ENCODE measurements at regions not wholly inside any gene's neighbourhood (a gene's known extent, or its start where the extent isn't known, plus 50 kb on each side); places are given as distances from the start of the nearest gene placed in this dataset.
A peak's percentile ranks its signal among the peaks of the same experiment; 100 is the strongest.

DNA sequence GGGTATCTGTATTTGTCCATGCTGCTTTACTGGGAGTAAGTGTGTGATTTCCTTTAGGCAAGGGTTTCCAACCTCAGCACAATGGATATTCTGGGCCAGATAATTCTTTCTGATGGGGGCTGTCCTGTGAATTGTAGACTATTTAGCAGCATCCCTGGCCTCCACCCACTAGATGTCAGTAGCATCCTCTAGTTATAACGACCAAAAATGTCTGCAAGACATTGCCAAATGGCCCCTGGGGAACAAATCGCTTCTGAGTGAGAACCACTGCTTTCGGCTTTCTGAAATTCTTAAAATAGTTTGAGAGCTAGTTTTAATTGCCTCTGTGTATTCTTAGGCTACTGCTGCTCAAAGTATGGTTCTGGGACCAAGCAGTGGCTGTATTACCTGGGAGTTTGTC lies 81.2 kb upstream of the GPM6B start:
- Histone ChIP-seq H3K4me3 (ENCODE audit: low read depth, low read length) (no peak overlapping the region), H3K36me3 (ENCODE audit: control insufficient read depth in 2 of 2, insufficient read depth in 1 of 2, low read length in 2 of 2) (no peaks in the 10 kb centered on the region), H3K4me1 (ENCODE audit: control insufficient read depth, insufficient read depth, low read length) (no peaks in the 10 kb centered on the region), H3K27ac (ENCODE audit: extremely low read depth, low read depth, low read length) (no peak overlapping the region), H3K9me3 (ENCODE audit: control insufficient read depth, insufficient read depth, low read depth, low read length) (no peaks in the 10 kb centered on the region)
- POLR2A ChIA-PET = no interaction called here
- TF ChIP-seq ZNF174 (tag by site-specific recombination; IDR thresholded peaks at IDR 0.05) (no peak), ZNF654 (tag by site-specific recombination; IDR thresholded peaks at IDR 0.05; ENCODE audit: low read depth) (peak; percentile 31)
- CTCF ChIA-PET = interaction anchor here (0.6 to 2.0 kb wide), 8 partner anchors 9 to 198 kb away, joined by 3 to 6 read pairs (median 4); no protein-coding TSS in a partner anchor

GRCh38 chrX:13897566-13897965 lies 80.7 kb upstream of the GPM6B start:
- Histone ChIP-seq H3K36me3 (ENCODE audit: control insufficient read depth in 2 of 2, insufficient read depth in 1 of 2, low read length in 2 of 2) (no peaks in the 10 kb centered on the region), H3K27ac (ENCODE audit: extremely low read depth, low read depth, low read length) (no peak overlapping the region), H3K4me3 (ENCODE audit: low read depth, low read length) (no peak overlapping the region), H3K9me3 (ENCODE audit: control insufficient read depth, insufficient read depth, low read depth, low read length) (no peaks in the 10 kb centered on the region), H3K4me1 (ENCODE audit: control insufficient read depth, insufficient read depth, low read length) (no peaks in the 10 kb centered on the region)
- TF ChIP-seq ZNF132 (tag by site-specific recombination; IDR thresholded peaks at IDR 0.05; ENCODE audit: borderline replicate concordance) = no peak
- TF ChIP-seq, protein P1, sequence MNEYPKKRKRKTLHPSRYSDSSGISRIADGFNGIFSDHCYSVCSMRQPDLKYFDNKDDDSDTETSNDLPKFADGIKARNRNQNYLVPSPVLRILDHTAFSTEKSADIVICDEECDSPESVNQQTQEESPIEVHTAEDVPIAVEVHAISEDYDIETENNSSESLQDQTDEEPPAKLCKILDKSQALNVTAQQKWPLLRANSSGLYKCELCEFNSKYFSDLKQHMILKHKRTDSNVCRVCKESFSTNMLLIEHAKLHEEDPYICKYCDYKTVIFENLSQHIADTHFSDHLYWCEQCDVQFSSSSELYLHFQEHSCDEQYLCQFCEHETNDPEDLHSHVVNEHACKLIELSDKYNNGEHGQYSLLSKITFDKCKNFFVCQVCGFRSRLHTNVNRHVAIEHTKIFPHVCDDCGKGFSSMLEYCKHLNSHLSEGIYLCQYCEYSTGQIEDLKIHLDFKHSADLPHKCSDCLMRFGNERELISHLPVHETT (tag by site-specific recombination; IDR thresholded peaks at IDR 0.05) = no peak
- TF ChIP-seq ZNF391 (tag by site-specific recombination; IDR thresholded peaks at IDR 0.05; ENCODE audit: borderline replicate concordance, low read depth) = no peak
- ChIA-PET CTCF (interaction anchor here (0.6 to 2.0 kb wide), 4 partner anchors 8 to 136 kb away, joined by 4 to 6 read pairs (median 4); no protein-coding TSS in a partner anchor), POLR2A (no interaction called here)

GRCh38 chrX:13894888-13895565 lies 78.1 kb upstream of the GPM6B start:
- no peak for TF ChIP-seq ZBTB11 (tag by site-specific recombination; conservative IDR thresholded peaks at IDR 0.05; ENCODE audit: low read depth)
- no peak for TF ChIP-seq KLF10 (tag by site-specific recombination; IDR thresholded peaks at IDR 0.05)
- no peak for TF ChIP-seq ZNF155 (tag by site-specific recombination; IDR thresholded peaks at IDR 0.05)
- TF ChIP-seq, protein P2, sequence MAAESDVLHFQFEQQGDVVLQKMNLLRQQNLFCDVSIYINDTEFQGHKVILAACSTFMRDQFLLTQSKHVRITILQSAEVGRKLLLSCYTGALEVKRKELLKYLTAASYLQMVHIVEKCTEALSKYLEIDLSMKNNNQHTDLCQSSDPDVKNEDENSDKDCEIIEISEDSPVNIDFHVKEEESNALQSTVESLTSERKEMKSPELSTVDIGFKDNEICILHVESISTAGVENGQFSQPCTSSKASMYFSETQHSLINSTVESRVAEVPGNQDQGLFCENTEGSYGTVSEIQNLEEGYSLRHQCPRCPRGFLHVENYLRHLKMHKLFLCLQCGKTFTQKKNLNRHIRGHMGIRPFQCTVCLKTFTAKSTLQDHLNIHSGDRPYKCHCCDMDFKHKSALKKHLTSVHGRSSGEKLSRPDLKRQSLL (tag by site-specific recombination; IDR thresholded peaks at IDR 0.05) = no peak
- no peak for TF ChIP-seq SP2 (tag by site-specific recombination; IDR thresholded peaks at IDR 0.05)
- no peak for TF ChIP-seq ZNF701 (tag by site-specific recombination; IDR thresholded peaks at IDR 0.05)
- TF ChIP-seq ATF2 (tag by site-specific recombination; IDR thresholded peaks at IDR 0.05; ENCODE audit: low read depth) = peak; percentile 26; the same call in 1 of the 2 replicates
- TF ChIP-seq, protein P3, sequence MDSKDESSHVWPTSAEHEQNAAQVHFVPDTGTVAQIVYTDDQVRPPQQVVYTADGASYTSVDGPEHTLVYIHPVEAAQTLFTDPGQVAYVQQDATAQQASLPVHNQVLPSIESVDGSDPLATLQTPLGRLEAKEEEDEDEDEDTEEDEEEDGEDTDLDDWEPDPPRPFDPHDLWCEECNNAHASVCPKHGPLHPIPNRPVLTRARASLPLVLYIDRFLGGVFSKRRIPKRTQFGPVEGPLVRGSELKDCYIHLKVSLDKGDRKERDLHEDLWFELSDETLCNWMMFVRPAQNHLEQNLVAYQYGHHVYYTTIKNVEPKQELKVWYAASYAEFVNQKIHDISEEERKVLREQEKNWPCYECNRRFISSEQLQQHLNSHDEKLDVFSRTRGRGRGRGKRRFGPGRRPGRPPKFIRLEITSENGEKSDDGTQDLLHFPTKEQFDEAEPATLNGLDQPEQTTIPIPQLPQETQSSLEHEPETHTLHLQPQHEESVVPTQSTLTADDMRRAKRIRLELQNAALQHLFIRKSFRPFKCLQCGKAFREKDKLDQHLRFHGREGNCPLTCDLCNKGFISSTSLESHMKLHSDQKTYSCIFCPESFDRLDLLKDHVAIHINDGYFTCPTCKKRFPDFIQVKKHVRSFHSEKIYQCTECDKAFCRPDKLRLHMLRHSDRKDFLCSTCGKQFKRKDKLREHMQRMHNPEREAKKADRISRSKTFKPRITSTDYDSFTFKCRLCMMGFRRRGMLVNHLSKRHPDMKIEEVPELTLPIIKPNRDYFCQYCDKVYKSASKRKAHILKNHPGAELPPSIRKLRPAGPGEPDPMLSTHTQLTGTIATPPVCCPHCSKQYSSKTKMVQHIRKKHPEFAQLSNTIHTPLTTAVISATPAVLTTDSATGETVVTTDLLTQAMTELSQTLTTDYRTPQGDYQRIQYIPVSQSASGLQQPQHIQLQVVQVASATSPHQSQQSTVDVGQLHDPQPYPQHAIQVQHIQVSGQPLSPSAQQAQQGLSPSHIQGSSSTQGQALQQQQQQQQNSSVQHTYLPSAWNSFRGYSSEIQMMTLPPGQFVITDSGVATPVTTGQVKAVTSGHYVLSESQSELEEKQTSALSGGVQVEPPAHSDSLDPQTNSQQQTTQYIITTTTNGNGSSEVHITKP (tag by site-specific recombination; IDR thresholded peaks at IDR 0.05) = peak; percentile 64
- TF ChIP-seq PRDM6 (tag by site-specific recombination; IDR thresholded peaks at IDR 0.05) = peak; percentile 73
- H3K9me3 ChIP-seq (ENCODE audit: control insufficient read depth, insufficient read depth, low read depth, low read length) = no peaks in the 10 kb centered on the region
- no peak overlapping the region for H3K27ac ChIP-seq (ENCODE audit: extremely low read depth, low read depth, low read length)
- no peaks in the 10 kb centered on the region for H3K36me3 ChIP-seq (ENCODE audit: control insufficient read depth in 2 of 2, insufficient read depth in 1 of 2, low read length in 2 of 2)
- H3K4me3 ChIP-seq (ENCODE audit: low read depth, low read length) = no peak overlapping the region
- ChIA-PET POLR2A (no interaction called here), CTCF (interaction anchor here (0.6 to 0.7 kb wide), 4 partner anchors 17 to 252 kb away, joined by 3 to 4 read pairs (median 3); no protein-coding TSS in a partner anchor)
- H3K4me1 ChIP-seq (ENCODE audit: control insufficient read depth, insufficient read depth, low read length) = no peaks in the 10 kb centered on the region
